Stimulated activated CD4-positive, alpha-beta T cell treated with anti-CD3 and anti-CD28 coated beads, Interleukin-12 subunit alpha, Interleukin-12 subunit beta, amount 100 ng/mL, for 24 hours (primary cell): ENCODE measurements at regions not wholly inside any gene's neighbourhood (a gene's known extent, or its start where the extent isn't known, plus 50 kb on each side); places are given as distances from the start of the nearest gene placed in this dataset.
"Not testable (repeated sequence)": the region's sequence is repeated elsewhere in the genome, so short reads cannot be mapped to it uniquely, and the experiment has no call there.

ENCODE experiments used
- DNase-seq, 2 experiments: peaks; one replicate each; pipeline ENCODE4 v3.0.0-alpha.2; 2020; ENCODE audit warnings: low read depth in 2 of 2

DNA sequence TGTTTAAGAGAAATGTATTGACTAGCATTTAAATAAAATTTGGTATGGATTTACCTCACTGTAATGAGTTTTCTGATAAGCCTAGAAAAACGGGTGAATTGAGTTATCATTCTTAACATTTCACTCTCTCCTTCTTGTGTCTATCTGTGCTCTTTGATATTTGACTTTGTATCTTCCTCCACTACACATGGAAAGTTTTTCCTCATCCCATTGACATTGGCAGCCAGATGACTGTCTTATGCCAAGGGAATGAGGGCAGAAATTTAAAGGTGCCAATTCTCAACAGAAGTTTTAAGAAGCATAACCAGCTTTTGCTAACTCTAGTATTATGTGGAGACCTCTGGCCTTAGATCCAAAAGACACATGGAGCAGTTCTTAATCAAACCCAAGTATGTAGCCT, 376.6 kb downstream of the DSEL start:
- no peak for DNase-seq

DNA sequence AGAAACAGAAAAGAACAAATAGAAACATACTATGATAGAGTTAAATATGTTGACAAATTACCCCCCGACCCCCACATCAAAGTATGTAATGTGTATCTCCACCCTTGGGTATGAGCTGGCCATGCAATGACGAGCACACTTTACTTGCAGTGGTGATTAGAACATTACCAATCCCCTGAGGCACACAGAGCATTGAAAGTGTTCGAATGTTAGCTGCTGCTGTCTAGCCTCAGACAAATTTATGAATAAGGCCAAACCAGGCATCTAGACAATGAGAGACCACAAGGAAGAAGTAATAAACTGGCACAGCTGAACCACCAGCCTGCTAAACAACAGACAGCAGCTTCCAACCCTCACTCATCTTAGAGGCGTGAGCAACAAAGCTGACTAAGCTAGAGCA, 380.5 kb downstream of the DSEL start:
- DNase-seq = no peak

DNA sequence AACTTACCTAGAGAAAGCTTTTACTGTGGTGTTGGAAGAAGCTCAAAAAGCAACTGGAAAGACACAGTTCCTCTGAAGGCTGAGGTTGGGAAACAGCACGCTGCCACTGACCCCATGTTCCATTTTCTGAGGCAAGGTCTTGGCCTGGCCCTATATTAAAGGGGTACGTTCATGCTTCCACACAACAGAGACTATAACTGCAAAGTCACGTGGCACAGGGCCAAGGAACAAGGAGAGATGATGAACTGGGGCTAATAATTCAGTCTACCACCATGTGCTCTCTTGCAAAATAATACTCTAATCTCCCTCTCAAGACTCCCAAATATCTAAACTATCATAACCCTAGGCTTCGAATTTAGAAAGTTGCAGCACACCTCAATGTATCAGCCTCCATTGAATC, 381.6 kb downstream of the DSEL start:
- no peak for DNase-seq

DNA sequence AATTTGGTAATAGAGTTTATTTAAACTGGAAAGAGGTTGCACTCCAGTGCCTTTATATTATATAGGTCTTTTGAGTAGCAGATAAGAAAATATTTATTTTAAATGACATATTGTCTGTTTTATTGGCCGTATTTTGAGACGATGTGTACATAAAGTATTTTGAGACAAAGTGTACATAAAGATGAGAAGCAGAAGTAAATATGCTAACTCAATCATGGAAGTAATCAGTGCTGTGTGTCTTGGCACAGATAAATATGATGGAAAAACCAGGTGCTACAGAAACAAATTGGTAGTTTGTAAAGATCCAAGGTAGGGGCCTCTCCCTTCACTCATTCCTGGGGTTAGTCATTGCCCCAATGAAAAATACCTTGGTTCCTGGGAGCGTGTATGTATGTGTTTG, 382.9 kb downstream of the DSEL start:
- no peak for DNase-seq

DNA sequence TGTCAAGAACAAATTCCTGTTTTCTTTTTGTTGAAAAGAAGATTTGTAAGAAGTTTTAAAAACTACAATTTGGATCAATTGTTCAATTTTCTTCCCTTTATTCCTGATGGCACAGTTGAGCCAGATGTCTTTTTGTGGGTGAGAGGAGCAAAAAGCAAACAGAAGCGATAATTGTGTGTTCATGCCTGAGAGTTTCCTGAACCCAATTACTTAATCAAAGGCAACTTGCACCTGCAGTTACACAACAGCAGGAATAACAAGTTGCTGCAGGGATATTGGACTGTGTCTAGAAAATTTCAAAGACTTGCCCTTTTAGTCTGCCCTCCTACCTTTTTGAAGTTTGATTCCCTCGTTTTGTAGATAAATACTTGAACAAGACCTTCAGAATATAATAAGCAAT, 383.6 kb downstream of the DSEL start:
- no peak for DNase-seq

DNA sequence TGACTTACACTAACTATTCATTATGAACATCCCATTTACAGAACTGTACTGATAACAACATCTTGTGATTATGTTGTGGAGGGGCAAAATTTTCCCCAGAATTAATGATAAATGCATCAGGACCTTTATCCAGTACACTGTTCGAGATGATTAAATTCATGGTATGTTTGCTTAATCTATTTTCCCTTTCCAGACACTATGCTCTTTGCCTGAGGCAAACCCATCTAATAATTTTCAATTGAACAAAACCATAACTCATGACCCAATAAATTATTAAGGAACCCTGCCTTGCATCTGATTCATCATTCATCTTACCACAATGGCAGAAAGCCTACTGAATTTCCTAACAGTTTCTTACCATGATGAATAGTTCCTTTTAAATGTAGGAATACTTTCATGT, 385.0 kb downstream of the DSEL start:
- no peak for DNase-seq

DNA sequence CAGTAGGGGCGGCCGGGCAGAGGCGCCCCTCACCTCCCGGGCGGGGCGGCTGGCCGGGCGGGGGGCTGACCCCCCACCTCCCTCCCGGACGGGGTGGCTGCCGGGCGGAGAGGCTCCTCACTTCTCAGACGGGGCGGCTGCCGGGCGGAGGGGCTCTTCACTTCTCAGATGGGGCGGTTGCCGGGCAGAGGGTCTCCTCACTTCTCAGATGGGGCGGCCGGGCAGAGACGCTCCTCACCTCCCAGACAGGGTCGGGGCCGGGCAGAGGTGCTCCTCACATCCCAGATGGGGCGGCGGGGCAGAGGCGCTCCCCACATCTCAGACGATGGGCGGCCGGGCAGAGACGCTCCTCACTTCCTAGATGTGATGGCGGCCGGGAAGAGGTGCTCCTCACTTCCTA, 389.8 kb downstream of the DSEL start:
- not testable (repeated sequence) for DNase-seq

DNA sequence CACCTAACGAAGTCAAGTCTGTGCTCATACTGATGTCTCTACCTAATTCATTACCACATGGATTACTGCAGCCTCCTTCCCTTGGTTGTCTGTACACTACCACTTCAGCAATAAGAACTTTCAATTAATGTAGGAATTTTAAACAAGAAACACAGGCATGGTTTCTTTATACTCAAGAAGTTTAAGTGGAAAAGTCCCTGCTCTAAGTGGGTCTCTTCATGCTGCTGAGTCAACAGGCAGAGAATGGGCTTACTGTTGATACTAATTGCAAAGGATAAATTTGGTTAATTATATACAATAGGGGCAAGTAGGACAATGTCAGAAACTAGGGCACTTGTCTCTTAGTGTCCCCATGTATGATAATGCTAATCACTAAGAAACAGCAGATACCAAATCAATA, 392.6 kb downstream of the DSEL start:
- no peak for DNase-seq

DNA sequence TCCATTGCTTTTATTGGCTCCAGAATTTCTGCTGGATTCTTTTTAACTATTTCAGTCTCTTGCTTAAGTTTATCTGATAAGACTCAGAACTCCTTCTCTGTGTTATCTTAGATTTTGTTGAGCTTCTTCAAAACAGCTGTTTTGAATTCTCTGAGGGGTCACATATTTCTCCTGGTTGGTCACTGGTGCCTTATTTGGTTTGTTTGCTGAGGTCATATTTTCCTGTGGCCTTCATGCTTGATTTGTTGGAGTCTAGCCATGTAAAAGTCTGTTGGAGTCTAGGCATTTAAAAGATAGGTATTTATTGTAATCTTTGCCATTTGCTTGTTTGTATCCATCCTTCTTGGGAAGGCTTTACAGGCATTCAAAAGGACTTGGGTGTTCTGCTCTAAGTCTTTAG, 398.7 kb downstream of the DSEL start:
- DNase-seq = no peak

DNA sequence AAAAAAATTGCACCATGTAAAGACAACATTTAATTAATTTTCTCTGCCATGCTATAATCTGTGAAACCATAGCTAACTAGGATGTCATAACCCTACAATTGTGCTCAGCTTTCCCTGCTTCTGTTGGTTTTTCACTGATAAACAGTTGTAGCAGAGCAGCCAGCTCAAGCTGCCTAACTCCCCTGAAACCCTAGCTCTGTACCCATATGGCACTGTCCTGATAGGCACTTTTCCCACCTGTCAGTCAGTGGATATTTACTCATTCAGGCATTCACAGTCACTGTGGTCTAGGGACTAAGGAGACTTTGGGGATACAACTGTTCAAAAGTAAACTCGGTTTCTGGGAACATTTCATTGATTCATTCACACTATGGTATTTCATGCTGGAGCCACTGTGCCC, 407.0 kb downstream of the DSEL start:
- no peak for DNase-seq

DNA sequence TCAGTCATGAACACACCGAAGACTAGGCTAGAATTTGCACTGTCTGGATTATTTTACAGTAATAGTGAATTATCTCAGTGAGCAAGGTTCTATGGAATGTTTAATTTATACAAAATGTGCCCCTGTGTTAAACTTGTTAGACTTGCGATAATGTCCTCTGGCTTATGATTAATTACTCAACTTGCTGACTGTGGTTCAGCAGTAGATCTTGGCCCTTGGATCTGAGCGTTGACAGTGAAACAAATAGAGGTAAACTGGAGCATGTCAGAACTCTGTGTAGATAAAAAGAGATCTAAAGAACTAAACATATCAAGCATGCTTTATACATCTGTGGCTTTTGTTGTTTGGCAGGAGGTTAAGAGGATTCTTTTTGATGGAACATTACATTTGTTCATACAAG, 407.6 kb downstream of the DSEL start:
- no peak for DNase-seq

DNA sequence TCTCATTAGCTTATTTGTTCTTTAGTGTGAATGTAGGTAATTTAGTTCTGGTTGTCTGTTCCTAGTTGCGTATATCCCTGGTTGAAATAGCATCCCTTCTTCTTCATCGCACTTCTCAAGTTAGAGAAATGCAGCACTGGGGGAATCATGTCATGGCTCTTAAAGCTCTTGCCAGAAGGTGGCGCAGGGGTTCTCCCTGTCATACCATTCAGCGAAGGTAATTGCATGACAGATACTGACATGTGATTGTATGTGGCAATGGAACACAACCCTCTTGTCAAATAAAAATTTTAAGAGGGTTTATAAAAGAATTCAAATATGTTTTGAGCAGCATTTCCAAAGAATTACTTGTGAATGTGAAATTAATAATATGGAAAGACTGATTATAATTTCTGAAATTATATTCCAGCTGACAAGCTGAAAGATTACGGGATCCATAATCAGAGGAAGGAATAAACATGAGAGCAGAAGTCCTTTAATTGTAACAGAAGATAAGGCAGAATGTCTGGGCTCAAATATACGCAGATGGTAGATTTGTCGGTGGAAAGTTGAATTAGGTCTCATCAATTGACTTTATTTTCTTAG, 411.7 kb downstream of the DSEL start:
- DNase-seq = peak in 1 of 2 experiments; percentile 37

DNA sequence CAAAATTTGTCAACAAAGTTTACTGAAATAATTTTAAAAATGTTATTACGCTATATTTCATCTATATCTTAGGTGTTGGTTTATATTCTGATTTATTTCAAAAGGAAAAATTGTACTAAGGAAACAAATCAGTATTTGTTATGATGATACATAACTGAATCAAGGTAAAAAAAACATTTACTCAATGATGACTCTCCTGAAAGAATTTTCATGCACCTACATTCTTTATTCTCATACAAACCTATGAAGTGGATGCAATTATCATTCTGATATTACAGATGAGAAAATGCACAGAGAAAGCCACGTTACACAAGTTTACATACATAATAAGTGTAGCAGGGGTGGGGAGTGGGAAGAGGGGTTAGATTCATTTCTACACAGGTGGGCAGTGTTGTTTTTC, 422.4 kb downstream of the DSEL start:
- DNase-seq = no peak

DNA sequence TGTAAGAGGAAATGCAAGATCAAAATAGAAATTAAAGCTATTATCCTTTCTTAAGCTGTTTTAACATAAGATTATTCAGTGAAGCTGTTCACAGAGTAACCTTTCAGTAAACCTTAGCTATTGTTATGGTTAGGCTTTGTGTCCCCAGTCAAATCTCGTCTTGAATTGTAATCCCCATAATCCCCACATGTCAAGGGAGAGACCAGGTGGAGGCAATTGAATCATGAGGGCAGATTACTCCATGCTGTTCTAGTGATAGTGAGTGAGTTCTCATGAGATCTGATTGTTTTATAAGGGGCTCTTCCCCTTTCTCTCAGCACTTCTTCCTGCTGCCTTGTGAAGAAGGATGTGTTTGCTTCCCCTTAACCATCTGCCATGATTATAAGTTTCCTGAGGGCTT, 424.4 kb downstream of the DSEL start:
- DNase-seq = no peak

DNA sequence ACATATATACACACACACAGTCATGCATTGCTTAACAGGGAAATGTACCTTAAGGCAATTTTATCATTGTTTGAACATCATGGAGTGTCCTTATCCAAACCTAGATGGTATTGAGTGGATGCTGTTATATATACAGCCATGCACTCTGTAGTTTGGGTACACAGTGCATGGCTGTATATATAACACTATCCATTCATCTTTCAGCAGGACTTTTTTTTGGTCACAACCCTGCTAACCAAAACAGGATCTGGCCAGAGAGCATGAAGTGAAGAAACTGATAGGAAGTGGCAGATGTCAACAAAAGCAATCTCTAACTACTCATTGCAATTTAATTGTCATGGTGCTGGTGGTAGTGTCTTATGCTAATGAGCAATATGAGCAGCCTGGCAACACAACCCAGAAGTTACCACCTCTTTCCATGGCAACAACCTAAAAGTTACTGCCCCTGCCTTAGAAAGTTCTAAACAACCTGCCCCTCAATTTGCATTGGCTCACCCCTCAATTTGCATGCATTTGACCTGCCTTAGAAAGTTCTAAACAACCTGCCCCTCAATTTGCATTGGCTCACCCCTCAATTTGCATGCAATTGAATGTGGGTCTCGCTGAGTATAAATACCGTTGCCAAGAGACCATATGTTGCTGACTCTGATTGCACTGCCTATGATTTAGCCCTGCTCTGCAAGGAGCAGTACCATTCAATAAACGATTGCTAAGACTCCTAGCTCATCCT, 434.9 kb downstream of the DSEL start:
- DNase-seq = no peak

DNA sequence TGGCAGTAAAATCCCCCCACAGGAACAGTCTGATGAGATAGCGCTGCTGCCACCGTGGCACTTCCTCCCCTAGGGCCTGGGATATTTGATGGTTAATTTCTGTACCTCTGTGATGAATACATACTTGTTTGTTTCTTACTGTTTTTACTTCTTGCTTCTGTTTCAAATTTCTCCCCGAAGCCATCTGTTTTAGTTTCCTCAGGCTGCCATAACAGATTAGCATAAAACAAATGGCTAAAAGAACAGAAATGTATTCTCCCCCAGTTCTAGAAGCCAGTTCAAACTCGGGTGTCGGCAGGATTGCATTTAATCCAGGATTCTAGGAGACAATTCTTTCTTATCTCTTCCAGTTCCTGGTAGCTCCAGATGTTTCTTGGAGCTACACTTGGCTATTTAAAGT, 435.9 kb downstream of the DSEL start:
- no peak for DNase-seq

DNA sequence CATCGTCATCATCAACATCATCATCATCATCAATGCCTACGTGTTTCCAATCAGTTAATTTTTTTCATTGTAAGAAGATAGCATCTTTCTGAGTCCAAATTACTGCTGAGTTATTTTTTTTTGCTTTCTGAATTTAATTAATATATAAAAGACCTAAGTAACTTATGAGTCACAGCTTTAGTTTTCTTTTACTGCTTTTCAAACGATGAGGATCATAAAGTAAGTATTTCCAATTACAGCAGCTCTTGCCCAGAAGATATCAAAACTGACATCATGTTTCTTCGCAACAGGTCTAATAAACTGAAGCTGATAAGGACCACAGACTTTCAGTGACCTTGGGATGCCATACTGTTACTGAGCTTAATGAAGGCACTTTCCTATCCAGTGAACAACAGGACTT, 442.2 kb downstream of the DSEL start:
- DNase-seq = no peak

DNA sequence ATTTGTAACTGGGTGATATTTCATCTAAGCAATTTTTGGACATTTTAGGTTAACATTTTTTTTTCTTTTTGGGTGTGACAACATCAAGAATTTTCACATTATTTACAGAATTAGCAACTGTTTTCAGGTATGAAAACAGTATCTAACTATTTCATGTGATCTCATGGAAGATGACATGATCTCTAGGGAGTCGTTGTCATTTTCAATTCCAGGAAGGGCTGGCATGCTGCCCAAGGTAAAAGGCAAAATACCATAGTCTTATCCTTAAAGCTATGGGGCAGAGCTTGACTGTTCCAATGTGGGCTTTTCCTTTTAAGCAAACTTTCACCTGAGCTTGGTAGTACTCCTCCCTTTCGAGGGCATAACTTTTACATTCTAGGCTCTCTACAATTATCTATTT, 443.7 kb downstream of the DSEL start:
- DNase-seq = no peak

DNA sequence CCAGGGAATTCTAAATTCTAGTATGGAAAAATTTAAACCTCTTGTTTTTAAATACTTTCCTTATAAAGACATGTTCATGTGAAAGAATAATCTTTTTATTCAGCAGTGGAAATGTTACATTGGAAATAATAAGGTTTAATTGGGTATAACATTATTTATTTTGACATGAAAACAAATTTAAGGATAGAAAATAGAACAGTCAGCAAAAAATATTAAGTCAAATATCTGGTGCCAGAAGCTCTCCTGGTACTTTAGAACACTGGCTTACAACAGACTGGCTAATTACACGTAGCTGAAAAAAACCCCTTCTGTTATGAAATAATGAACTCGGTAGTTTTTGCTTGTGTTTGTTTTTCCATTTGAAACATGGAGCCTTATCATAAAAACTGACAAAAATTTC, 447.9 kb downstream of the DSEL start:
- no peak for DNase-seq

DNA sequence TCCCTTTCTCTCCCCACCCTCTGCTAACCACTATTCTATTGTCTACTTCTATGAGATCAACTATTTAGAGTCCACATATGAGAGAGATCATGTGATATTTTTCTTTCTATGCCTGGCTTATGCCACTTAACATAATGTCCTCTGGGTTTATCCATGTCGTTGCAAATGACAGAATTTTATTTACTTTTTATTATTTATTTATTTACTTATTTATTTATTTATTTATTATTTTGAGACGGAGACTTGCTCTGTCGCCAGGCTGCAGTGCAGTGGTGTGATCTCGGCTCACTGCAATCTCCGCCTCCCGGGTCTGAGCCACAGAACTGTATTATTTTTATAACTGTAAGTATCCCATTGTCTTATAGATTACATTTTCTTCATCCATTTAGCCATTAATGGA, 443.4 kb upstream of the CDH19 start:
- no peak for DNase-seq

DNA sequence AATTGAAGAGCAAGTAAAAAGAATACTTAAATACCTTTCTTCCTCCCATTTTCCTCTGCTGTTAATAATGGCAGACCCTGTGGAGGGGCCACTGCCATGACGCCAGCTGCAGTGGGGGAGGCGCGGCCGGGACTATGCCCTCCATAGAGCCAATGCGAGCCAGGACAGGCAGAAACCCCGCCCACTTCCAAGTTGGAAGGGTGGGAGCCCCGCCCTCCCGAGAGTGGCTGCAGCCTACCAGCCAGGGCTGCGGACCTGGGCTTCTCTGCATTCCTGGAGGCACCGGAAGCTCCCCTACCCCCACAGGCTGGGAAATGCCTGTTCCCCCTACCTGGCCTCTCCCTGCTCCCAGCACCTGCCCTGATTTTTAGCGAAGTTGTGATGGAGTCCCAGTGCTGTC, 439.4 kb upstream of the CDH19 start:
- no peak for DNase-seq

DNA sequence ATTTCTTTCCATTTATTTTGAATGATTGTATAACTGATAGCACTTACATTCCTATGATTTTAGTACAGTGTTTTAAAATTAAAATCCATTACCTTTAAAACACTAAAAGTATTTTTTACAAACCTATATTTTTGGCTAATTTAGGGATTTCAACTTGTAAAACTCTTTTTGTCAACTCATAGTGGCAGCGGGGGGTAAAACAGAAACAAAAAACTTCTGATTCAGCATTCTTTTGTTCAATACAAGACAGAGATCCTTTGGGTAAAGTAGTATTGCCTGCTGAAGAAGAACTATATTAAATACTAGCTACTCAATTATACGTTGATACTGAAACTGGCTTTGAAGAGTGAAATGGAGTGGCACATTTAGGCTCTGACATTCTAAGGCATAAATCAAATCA, 437.4 kb upstream of the CDH19 start:
- no peak for DNase-seq

DNA sequence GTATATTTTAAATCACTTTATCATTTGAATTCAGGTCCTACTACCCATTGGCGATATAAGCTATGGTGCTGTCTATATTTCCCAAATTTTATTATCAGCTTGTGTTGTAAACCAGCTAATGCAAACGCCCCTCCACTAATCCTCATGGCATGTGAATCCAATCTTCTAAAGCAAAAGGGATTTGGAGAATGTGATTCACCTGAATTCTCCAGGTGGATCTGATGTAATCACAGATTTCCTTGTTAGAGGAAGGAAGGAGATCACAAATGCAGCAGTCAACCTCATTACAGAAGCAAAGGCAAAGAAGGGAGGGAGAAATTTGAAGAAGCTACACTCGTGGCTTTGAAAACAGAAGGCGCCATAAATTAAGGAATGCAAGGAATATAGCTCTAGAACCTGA, 431.1 kb upstream of the CDH19 start:
- DNase-seq = no peak

DNA sequence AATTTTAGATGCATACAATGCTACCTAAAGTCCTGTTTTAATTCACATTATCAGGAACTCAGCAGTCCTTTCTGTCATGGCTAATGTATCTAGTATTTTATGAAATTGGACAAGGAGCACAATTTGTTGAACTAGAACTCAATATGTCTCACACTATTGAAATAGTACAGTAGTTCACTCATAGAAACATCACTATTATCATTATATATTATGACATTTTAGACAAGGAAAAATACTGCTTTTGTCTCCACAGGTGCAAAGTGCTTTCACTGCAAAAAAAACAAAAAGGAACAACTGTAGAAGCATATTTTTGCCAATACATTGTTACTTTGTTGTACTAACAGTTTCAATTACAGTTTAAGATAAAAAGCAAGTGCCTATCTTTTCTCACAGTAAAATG, 419.2 kb upstream of the CDH19 start:
- no peak for DNase-seq
